HG03521 (cell line): ENCODE measurements at regions not wholly inside any gene's neighbourhood (a gene's known extent, or its start where the extent isn't known, plus 50 kb on each side); places are given as distances from the start of the nearest gene placed in this dataset.

Experiments
- ATAC-seq: cut with Tn5 transposase; IDR thresholded peaks from one replicate; pipeline ENCODE4 v1.9.1; 2021; ENCODE audit warnings: mild to moderate bottlenecking, moderate library complexity; ENCODE audit not compliant: unreplicated experiment

- no peak for ATAC-seq
Measured at GRCh38 chr15:39139431-39140059, 441.3 kb upstream of the THBS1 start.

- ATAC-seq: no peak
Measured at GRCh38 chr15:39140060-39140604, 440.7 kb upstream of the THBS1 start.

GRCh38 chr15:39142500-39142899 lies 438.4 kb upstream of the THBS1 start:
- ATAC-seq: no peak

GRCh38 chr15:39143479-39143878 lies 437.4 kb upstream of the THBS1 start:
- ATAC-seq: no peak

GRCh38 chr15:39144051-39144450 lies 436.8 kb upstream of the THBS1 start:
- ATAC-seq: no peak

GRCh38 chr15:39144613-39145499 lies 436.0 kb upstream of the THBS1 start:
- no peak for ATAC-seq

GRCh38 chr15:39145854-39146625 lies 434.8 kb upstream of the THBS1 start:
- ATAC-seq: no peak

GRCh38 chr15:39149636-39150150 lies 431.2 kb upstream of the THBS1 start:
- ATAC-seq: no peak

- ATAC-seq: no peak
Measured at GRCh38 chr15:39151545-39151944, 429.3 kb upstream of the THBS1 start.

GRCh38 chr15:39153058-39153714 lies 427.7 kb upstream of the THBS1 start:
- ATAC-seq: no peak

GRCh38 chr15:39153716-39154115 lies 427.2 kb upstream of the THBS1 start:
- no peak for ATAC-seq

- ATAC-seq: no peak
Measured at GRCh38 chr15:39154227-39154638, 426.6 kb upstream of the THBS1 start.

- ATAC-seq: no peak
Measured at GRCh38 chr15:39154776-39155175, 426.1 kb upstream of the THBS1 start.

GRCh38 chr15:39156166-39156565 lies 424.7 kb upstream of the THBS1 start:
- ATAC-seq: no peak

- no peak for ATAC-seq
Measured at GRCh38 chr15:39156646-39157250, 424.1 kb upstream of the THBS1 start.

GRCh38 chr15:39157882-39158281 lies 423.0 kb upstream of the THBS1 start:
- no peak for ATAC-seq

GRCh38 chr15:39159833-39160232 lies 421.0 kb upstream of the THBS1 start:
- ATAC-seq: no peak

- ATAC-seq: no peak
Measured at GRCh38 chr15:39161096-39161495, 419.8 kb upstream of the THBS1 start.

- no peak for ATAC-seq
Measured at GRCh38 chr15:39165020-39165706, 415.7 kb upstream of the THBS1 start.
